GM18498 (cell line): ENCODE measurements at regions not wholly inside any gene's neighbourhood (a gene's known extent, or its start where the extent isn't known, plus 50 kb on each side); places are given as distances from the start of the nearest gene placed in this dataset.
"Not testable (repeated sequence)": the region's sequence is repeated elsewhere in the genome, so short reads cannot be mapped to it uniquely, and the experiment has no call there.

Experiments
- ATAC-seq: cut with Tn5 transposase; IDR thresholded peaks from one replicate; pipeline ENCODE4 v1.9.1; 2021; ENCODE audit warnings: mild to moderate bottlenecking, moderate library complexity; ENCODE audit not compliant: unreplicated experiment

DNA sequence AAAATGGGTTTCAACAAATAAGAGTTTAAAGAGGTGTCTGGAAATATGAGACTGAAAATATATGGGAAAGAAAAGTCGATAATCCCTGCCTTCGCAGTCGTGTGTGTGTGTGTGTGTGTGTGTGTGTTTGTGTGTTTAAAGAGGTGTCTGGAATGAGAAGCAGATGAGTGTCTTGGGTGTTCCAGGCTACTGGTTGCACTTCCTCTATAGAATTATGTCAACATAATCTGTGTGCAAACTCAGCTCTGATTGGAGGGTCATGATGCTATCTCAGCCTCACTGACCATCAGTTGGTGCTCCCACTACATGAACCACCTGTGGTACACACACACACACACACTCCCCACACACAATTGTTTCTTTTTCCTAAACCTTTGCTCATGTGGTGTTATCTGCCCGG lies 347.3 kb downstream of the NPIPA8 start:
- no peak for ATAC-seq

- ATAC-seq = no peak
Measured at GRCh38 chr16:17988839-17989238, 347.7 kb downstream of the NPIPA8 start.

GRCh38 chr16:17986991-17987390 lies 349.5 kb downstream of the NPIPA8 start:
- no peak for ATAC-seq

GRCh38 chr16:17984810-17985209 lies 351.7 kb downstream of the NPIPA8 start:
- ATAC-seq = no peak

DNA sequence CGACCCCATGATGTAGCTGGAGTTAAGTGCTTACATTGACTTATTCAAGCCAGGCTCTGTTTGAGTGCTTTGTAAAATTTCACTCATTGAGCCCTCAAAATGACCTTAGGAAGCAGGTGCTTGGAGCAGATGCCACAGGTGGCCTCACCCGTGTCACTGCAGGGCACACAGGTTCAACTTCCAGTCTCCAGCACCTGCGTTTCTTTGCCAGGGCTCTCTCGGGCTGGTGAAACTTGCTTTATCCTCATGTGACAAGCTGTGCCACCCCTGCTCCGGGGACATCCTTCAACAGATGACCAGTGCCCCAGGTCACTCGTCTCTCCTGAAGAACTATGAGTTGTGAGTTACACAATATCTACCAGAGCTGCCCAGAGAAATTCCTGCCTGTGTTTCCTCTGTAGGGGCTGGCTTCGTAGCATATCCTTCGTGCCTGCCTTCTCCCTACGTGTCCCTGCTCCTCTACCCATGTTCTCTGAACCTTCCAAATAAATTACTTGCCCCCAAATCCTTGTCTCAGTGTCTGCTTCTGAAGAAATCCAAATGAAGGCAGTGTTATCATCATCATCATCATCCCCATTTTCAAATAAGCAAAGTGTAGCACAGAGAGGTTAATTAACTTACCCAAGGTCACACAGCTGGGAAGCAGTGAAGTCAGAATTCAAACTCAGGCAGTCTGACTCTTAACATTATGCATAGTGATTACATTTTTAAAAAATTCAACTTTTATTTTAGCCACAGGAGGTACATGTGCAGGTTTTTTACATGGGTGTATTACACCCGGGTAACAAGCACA lies 352.5 kb downstream of the NPIPA8 start:
- ATAC-seq = no peak

GRCh38 chr16:17983114-17983513 lies 353.4 kb downstream of the NPIPA8 start:
- no peak for ATAC-seq

DNA sequence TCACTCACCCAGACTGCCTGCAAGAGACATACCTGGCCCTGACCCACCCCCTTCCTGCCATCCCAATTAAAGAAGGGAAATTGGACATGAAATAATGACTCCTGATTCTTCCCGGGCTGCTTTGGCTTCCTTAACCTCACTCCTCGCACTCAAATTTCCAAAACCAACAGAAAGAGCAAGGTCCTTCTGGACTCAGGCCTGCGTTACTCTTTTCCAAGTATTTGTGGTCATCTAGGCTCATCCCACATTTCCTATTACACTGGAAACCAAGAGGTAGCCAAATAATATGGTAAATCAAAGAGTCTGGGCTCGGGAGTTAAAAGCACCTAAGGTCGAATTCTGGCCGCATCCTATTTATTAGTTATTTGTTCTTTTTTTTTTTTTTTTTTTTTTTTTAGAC lies 359.3 kb downstream of the NPIPA8 start:
- ATAC-seq = no peak

DNA sequence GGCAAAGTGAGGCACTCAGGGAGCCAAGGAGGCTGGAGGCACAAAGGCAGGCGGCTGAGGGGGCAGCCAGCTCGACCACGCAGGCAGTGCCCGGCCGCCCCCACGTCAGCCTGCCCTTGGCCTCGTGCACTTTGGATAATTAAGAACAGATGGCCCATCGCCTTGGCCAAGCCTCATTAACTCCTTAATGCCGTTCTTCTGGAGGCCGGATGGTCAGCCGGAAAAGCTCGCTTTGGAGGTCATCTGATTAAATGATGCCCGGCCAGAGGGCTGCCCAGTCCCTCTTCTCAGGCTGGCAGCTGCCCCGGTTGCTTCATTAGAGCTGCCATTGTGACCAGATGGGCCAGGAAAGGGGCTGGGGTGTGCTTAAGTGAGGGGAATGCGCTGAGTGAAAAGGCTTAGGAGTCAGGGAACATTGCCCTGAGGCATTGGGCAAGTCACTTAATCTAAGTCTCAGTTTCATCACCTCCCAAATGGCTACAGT lies 364.0 kb downstream of the NPIPA8 start:
- ATAC-seq = no peak

GRCh38 chr16:17970816-17971331 lies 365.7 kb downstream of the NPIPA8 start:
- no peak for ATAC-seq

GRCh38 chr16:17970157-17970765 lies 366.3 kb downstream of the NPIPA8 start:
- no peak for ATAC-seq

DNA sequence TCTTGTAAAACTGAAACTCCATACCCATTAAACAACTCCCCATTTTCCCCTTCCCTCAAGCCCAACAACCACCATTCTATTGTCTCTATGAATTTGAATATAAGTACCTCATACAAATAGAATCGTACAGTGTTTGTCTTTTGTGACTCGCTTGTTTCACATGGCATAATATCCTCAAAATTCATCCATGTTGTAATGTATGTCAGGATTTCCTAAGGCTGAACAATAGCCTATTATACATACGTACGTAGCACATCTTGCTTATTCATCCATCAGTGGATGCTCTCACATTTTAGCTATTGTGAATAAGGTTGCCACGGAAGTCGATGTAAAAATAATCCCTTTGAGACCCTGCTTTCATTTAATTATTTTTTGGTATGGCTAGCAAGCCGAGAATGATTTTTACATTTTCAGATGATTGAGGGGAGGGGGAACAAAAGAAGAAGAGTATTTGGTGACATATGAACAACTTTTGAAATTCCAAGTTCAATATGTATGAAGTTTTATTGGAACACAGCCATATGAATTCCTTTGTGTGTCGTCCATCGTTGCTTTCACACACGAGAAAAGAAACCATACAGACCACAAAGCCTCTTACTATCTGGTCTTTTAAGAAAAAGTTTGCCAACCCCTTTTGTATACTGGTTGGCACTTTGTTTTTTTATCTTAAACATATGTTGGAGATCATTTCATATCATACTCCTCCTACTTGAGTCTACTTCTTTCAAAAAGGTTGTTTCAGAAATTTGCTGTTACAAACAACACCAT lies 371.2 kb downstream of the NPIPA8 start:
- ATAC-seq = no peak

- no peak for ATAC-seq
Measured at GRCh38 chr16:17964196-17964595, 372.3 kb downstream of the NPIPA8 start.

DNA sequence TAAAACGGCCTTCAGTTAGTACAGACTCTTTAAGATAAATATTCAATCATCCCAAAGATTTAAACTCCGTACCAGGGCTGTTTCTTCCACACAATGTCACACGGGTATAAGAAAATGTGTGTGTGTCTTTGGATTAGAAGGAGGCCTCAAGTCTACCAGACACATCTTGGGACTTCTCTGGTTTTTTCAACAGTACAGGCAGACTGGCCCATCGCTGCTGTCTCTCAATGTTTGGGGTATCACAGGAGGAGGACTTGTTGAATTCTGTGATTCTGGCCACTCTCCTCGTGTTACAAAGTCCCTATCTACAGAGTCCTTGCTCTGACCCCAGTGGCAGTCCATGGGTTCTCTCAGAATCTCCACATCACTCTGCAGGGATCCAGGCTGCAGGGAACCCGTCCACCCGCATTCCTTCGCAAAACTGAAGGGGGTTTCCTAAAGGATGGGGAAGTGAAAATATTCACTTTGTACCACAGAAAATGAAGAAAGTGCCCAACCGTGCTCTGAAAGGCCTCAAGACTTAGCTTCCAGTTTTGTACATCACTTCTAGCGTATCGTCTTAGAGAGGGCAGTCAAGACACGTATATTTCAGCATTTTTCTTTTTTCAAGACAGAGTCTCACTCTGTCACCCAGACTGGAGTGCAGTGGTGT lies 373.2 kb downstream of the NPIPA8 start:
- no peak for ATAC-seq

GRCh38 chr16:17962726-17963125 lies 373.8 kb downstream of the NPIPA8 start:
- ATAC-seq = no peak

GRCh38 chr16:17961822-17962221 lies 374.7 kb downstream of the NPIPA8 start:
- ATAC-seq = not testable (repeated sequence)

DNA sequence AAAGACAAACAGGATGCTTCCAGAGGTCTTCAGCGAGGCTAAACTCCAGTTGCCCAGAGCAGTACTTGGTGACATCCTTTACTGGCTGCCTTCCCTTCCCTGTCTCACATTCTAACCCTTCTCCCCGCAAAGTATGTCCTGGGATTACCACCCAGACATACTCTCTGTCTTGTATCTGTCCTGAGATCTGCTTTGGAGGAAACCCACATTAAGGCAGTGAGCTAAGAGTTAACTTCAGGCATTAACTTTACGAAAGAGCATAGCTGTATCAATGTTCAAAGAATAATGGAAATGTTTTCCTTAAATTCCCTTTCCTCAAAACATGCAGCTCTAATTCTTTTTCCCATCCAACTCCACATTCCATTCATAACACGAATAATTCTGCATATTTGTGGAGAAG lies 385.2 kb downstream of the NPIPA8 start:
- ATAC-seq = no peak

GRCh38 chr16:17949982-17950250 lies 386.6 kb downstream of the NPIPA8 start:
- ATAC-seq = no peak

GRCh38 chr16:17949141-17949981 lies 387.2 kb downstream of the NPIPA8 start:
- ATAC-seq = no peak

DNA sequence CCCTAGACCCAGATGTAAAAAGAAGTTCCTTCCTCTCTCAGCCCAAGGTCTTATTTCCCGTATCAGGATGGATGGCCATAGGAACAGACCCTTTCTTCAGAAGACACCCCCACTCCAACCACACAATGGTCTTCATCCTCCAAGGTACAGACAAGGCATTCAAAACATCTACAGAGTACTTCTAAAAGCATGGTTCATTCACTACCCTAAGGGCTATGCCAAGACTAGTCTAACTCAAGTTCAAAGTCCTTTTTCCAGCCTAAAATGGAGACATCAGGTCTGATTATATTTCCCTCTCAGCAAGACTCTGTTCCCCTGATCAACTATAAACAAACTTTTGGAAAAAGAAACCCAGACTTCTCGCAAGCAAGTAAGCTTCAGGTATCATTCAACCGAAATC lies 388.9 kb downstream of the NPIPA8 start:
- no peak for ATAC-seq

- ATAC-seq = no peak
Measured at GRCh38 chr16:17947165-17947564, 389.4 kb downstream of the NPIPA8 start.
